Mammary epithelial cell (primary cell): ENCODE measurements at regions not wholly inside any gene's neighbourhood (a gene's known extent, or its start where the extent isn't known, plus 50 kb on each side); places are given as distances from the start of the nearest gene placed in this dataset.

ENCODE experiments used
- EZH2 ChIP-seq: IDR thresholded peaks from 2 replicates; pipeline ENCODE4 v1.6.1; 2012; ENCODE audit warnings: low read length, inconsistent platforms, borderline replicate concordance
- TF ChIP-seq, protein P1 (sequence below), 2 donors: IDR thresholded peaks in 1 of 2; conservative IDR thresholded peaks in 1 of 2; 2 replicates each; pipeline ENCODE4 v1.5.1; 2011 to 2012; ENCODE audit warnings: inconsistent platforms in 2 of 2, low read length in 2 of 2, mild to moderate bottlenecking in 2 of 2, control low read depth in 1 of 2, low read depth in 1 of 2; ENCODE audit not compliant: insufficient read depth in 1 of 2; ENCODE audit errors: extremely low read depth in 1 of 2

DNA sequence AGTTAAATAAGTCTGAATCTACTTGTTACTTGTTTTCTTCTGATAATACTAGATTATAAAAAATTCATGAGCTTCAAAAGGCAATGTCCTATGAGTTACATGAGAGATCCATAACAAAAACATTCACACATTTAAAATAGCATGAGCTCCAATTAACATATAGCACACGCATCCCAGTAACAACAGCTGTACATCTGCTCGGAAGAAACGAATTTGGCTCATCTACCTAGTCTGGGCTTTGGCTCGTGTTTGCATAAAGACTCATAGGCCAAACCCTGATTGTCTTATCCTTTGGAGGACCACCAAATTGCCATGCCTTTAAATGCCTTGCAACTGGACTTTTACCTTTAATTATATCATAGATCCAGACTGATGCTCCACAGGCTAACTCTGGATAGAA is 259.7 kb upstream of the CHD6 start:
- TF ChIP-seq, protein P1, sequence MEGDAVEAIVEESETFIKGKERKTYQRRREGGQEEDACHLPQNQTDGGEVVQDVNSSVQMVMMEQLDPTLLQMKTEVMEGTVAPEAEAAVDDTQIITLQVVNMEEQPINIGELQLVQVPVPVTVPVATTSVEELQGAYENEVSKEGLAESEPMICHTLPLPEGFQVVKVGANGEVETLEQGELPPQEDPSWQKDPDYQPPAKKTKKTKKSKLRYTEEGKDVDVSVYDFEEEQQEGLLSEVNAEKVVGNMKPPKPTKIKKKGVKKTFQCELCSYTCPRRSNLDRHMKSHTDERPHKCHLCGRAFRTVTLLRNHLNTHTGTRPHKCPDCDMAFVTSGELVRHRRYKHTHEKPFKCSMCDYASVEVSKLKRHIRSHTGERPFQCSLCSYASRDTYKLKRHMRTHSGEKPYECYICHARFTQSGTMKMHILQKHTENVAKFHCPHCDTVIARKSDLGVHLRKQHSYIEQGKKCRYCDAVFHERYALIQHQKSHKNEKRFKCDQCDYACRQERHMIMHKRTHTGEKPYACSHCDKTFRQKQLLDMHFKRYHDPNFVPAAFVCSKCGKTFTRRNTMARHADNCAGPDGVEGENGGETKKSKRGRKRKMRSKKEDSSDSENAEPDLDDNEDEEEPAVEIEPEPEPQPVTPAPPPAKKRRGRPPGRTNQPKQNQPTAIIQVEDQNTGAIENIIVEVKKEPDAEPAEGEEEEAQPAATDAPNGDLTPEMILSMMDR (conservative IDR thresholded peaks at IDR 0.05 in 1 of 2, IDR thresholded peaks at IDR 0.05 in 1 of 2; ENCODE audit: extremely low read depth in 1 of 2, insufficient read depth in 1 of 2, low read depth in 1 of 2, low read length in 2 of 2): no peak
- no peak for TF ChIP-seq EZH2
